Neural progenitor cell (in vitro differentiated cells): ENCODE measurements at regions not wholly inside any gene's neighbourhood (a gene's known extent, or its start where the extent isn't known, plus 50 kb on each side); places are given as distances from the start of the nearest gene placed in this dataset.

Experiments used
- EZH2 ChIP-seq: fragments of 200-600 bp; sonication (generic); IDR thresholded peaks from 2 replicates; pipeline ENCODE4 v1.6.1; 2017; ENCODE audit warnings: antibody characterized with exemption, mild to moderate bottlenecking, moderate library complexity
- EZH2phosphoT487 ChIP-seq: fragments of 200-600 bp; sonication (generic); IDR thresholded peaks from 2 replicates; pipeline ENCODE4 v1.6.1; 2017; ENCODE audit warnings: antibody characterized with exemption
- TF ChIP-seq, protein P1 (sequence below): fragments of 200-600 bp; sonication (generic); IDR thresholded peaks from 2 replicates; pipeline ENCODE4 v1.5.1; 2017; ENCODE audit warnings: antibody characterized with exemption, mild to moderate bottlenecking

DNA sequence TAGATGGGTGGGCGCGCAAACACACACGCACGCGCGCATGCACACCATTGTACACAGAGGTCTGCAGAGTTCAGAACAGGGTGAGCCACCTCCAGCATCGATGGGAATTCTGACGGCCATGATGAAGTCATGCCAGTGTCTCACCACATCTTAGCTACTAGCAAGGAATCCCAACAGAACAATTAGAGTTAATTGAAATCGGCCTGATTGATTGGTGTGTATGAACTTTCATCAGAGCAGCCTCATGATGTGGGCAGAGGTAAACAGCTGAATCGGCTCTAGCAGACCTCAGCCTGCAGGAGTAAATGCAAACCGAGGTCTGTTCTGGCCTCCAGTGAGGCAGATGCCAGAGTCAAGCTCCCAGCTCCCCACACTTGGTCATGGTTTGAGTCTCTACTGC, 200.6 kb downstream of the CBLN1 start:
- TF ChIP-seq, protein P1, sequence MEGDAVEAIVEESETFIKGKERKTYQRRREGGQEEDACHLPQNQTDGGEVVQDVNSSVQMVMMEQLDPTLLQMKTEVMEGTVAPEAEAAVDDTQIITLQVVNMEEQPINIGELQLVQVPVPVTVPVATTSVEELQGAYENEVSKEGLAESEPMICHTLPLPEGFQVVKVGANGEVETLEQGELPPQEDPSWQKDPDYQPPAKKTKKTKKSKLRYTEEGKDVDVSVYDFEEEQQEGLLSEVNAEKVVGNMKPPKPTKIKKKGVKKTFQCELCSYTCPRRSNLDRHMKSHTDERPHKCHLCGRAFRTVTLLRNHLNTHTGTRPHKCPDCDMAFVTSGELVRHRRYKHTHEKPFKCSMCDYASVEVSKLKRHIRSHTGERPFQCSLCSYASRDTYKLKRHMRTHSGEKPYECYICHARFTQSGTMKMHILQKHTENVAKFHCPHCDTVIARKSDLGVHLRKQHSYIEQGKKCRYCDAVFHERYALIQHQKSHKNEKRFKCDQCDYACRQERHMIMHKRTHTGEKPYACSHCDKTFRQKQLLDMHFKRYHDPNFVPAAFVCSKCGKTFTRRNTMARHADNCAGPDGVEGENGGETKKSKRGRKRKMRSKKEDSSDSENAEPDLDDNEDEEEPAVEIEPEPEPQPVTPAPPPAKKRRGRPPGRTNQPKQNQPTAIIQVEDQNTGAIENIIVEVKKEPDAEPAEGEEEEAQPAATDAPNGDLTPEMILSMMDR = no peak
- TF ChIP-seq EZH2 (no peak), EZH2phosphoT487 (no peak)
